GM12878 (cell line): ENCODE measurements at regions not wholly inside any gene's neighbourhood (a gene's known extent, or its start where the extent isn't known, plus 50 kb on each side); places are given as distances from the start of the nearest gene placed in this dataset.

ENCODE experiments used
- KAT2A ChIP-seq: conservative IDR thresholded peaks from 2 replicates; pipeline ENCODE4 v1.6.1; 2011; ENCODE audit warnings: low read depth, low read length; ENCODE audit not compliant: control insufficient read depth
- SMC3 ChIP-seq: IDR thresholded peaks from 2 replicates; pipeline ENCODE4 v1.6.1; 2011; ENCODE audit warnings: low read length, improper control_type of control experiment, borderline replicate concordance
- SREBF2 ChIP-seq: IDR thresholded peaks from 2 replicates; pipeline ENCODE4 v1.6.1; 2012; ENCODE audit warnings: mild to moderate bottlenecking, low read length
- YY1 ChIP-seq: IDR thresholded peaks from 2 replicates; pipeline ENCODE4 v1.6.1; 2011; ENCODE audit warnings: low read depth, mild to moderate bottlenecking, low read length
- ZNF384 ChIP-seq: IDR thresholded peaks from 2 replicates; pipeline ENCODE4 v1.6.1; 2012; ENCODE audit warnings: low read depth, mild to moderate bottlenecking, low read length, improper control_type of control experiment, borderline replicate concordance
- TF ChIP-seq, protein P1 (sequence below): IDR thresholded peaks from 2 replicates; pipeline ENCODE4 v1.6.1; 2012; ENCODE audit warnings: mild to moderate bottlenecking, low read depth, low read length
- TF ChIP-seq, protein P2 (sequence below), 3 experiments: IDR thresholded peaks in 2 of 3; conservative IDR thresholded peaks in 1 of 3; 2 replicates each; pipeline ENCODE4 v1.5.1; 2011; ENCODE audit warnings: low read depth in 3 of 3, low read length in 3 of 3, mild to moderate bottlenecking in 3 of 3, control low read depth in 2 of 3, moderate library complexity in 2 of 3, inconsistent platforms in 1 of 3, mixed read lengths in 1 of 3; ENCODE audit not compliant: control insufficient read depth in 2 of 3, insufficient read depth in 1 of 3; ENCODE audit errors: extremely low read depth in 1 of 3

DNA sequence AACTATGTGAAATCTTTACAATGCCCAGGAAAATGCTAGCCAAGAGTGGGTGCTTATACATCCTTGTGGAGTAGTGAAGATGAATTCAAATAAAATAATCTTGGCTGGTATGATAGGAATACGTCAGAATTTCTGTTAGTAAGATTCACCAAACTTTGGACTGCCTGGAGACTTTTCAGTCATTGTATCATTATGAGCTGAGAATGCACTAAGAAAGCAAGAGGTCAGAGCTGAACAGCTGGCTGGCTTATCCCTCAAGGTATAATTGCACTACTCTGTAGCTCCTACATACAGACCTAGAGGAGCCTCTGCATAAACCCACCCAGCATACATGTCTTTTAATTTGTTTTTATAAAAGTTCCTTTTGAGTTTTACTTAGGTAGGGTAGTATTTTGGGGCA lies 568.5 kb upstream of the RIOK2 start:
- TF ChIP-seq, protein P1, sequence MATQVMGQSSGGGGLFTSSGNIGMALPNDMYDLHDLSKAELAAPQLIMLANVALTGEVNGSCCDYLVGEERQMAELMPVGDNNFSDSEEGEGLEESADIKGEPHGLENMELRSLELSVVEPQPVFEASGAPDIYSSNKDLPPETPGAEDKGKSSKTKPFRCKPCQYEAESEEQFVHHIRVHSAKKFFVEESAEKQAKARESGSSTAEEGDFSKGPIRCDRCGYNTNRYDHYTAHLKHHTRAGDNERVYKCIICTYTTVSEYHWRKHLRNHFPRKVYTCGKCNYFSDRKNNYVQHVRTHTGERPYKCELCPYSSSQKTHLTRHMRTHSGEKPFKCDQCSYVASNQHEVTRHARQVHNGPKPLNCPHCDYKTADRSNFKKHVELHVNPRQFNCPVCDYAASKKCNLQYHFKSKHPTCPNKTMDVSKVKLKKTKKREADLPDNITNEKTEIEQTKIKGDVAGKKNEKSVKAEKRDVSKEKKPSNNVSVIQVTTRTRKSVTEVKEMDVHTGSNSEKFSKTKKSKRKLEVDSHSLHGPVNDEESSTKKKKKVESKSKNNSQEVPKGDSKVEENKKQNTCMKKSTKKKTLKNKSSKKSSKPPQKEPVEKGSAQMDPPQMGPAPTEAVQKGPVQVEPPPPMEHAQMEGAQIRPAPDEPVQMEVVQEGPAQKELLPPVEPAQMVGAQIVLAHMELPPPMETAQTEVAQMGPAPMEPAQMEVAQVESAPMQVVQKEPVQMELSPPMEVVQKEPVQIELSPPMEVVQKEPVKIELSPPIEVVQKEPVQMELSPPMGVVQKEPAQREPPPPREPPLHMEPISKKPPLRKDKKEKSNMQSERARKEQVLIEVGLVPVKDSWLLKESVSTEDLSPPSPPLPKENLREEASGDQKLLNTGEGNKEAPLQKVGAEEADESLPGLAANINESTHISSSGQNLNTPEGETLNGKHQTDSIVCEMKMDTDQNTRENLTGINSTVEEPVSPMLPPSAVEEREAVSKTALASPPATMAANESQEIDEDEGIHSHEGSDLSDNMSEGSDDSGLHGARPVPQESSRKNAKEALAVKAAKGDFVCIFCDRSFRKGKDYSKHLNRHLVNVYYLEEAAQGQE: no peak
- TF ChIP-seq ZNF384 (no peak), KAT2A (no peak), SMC3 (no peak), SREBF2 (no peak), YY1 (no peak)
- TF ChIP-seq, protein P2, sequence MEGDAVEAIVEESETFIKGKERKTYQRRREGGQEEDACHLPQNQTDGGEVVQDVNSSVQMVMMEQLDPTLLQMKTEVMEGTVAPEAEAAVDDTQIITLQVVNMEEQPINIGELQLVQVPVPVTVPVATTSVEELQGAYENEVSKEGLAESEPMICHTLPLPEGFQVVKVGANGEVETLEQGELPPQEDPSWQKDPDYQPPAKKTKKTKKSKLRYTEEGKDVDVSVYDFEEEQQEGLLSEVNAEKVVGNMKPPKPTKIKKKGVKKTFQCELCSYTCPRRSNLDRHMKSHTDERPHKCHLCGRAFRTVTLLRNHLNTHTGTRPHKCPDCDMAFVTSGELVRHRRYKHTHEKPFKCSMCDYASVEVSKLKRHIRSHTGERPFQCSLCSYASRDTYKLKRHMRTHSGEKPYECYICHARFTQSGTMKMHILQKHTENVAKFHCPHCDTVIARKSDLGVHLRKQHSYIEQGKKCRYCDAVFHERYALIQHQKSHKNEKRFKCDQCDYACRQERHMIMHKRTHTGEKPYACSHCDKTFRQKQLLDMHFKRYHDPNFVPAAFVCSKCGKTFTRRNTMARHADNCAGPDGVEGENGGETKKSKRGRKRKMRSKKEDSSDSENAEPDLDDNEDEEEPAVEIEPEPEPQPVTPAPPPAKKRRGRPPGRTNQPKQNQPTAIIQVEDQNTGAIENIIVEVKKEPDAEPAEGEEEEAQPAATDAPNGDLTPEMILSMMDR (IDR thresholded peaks at IDR 0.05 in 2 of 3, conservative IDR thresholded peaks at IDR 0.05 in 1 of 3; ENCODE audit: control insufficient read depth in 2 of 3, extremely low read depth in 1 of 3, insufficient read depth in 1 of 3, low read depth in 3 of 3, low read length in 3 of 3): no peak
